HEK293 (cell line): ENCODE measurements at regions not wholly inside any gene's neighbourhood (a gene's known extent, or its start where the extent isn't known, plus 50 kb on each side); places are given as distances from the start of the nearest gene placed in this dataset.

ENCODE experiments used
- CTCF ChIA-PET: fragments of 350-600 bp; formaldehyde crosslinking; extraction: SDS; loops from one replicate; lab custom pipeline; 2021; ENCODE audit warnings: antibody characterized with exemption; lab: Yijun Ruan, JAX
- POLR2A ChIA-PET: fragments of 300-600 bp; formaldehyde crosslinking; extraction: SDS; loops from one replicate; lab custom pipeline; 2020; ENCODE audit warnings: antibody characterized with exemption, inconsistent platforms; lab: Yijun Ruan, JAX
- H3K27ac ChIP-seq: fragments of 200-500 bp; sonication (Bioruptor generic); 2 replicates; pipeline ENCODE4 v1.5.1; 2014; ENCODE audit warnings: low read depth, low read length, control low read depth, inconsistent platforms; ENCODE audit errors: extremely low read depth
- H3K36me3 ChIP-seq, 2 experiments: fragments of 200-500 bp in 1 of 2; sonication (Bioruptor generic) in 1 of 2; 1 replicate in 1 of 2; 2 replicates in 1 of 2; pipeline ENCODE4 v1.5.1; 2014 to 2017; ENCODE audit warnings: inconsistent platforms in 2 of 2, low read length in 2 of 2; ENCODE audit not compliant: control insufficient read depth in 2 of 2, insufficient read depth in 1 of 2
- H3K4me1 ChIP-seq: fragments of 200-500 bp; sonication (Bioruptor generic); 2 replicates; pipeline ENCODE4 v1.5.1; 2014; ENCODE audit warnings: mild to moderate bottlenecking, low read length, inconsistent platforms; ENCODE audit not compliant: control insufficient read depth, insufficient read depth
- H3K4me3 ChIP-seq: 2 replicates; pipeline ENCODE4 v1.5.1; 2011; ENCODE audit warnings: low read depth, mild to moderate bottlenecking, control low read depth, low read length, moderate library complexity
- H3K9me3 ChIP-seq: fragments of 200-500 bp; sonication (Bioruptor generic); 2 replicates; pipeline ENCODE4 v1.5.1; 2014; ENCODE audit warnings: low read depth, low read length, inconsistent platforms; ENCODE audit not compliant: control insufficient read depth, insufficient read depth
- AEBP2 ChIP-seq: fragments of 450-650 bp; formaldehyde crosslinking; IDR thresholded peaks from 2 replicates; pipeline ENCODE4 v1.5.1; 2016; ENCODE audit warnings: missing biosample characterization, missing genetic modification characterization, borderline replicate concordance
- BCL11A ChIP-seq: fragments of 450-650 bp; formaldehyde crosslinking; IDR thresholded peaks from 2 replicates; pipeline ENCODE4 v1.5.1; 2016; ENCODE audit warnings: low read depth, missing biosample characterization, missing genetic modification characterization
- FEZF1 ChIP-seq: fragments of 450-650 bp; formaldehyde crosslinking; IDR thresholded peaks from 2 replicates; pipeline ENCODE4 v1.5.1; 2016; ENCODE audit warnings: missing biosample characterization, missing genetic modification characterization
- GFI1B ChIP-seq: fragments of 450-650 bp; formaldehyde crosslinking; IDR thresholded peaks from 2 replicates; pipeline ENCODE4 v1.5.1; 2016; ENCODE audit warnings: missing biosample characterization, missing genetic modification characterization
- GLIS1 ChIP-seq: fragments of 450-650 bp; formaldehyde crosslinking; IDR thresholded peaks from 2 replicates; pipeline ENCODE4 v1.5.1; 2016; ENCODE audit warnings: missing biosample characterization, missing genetic modification characterization
- HOXA7 ChIP-seq: sonication (generic); formaldehyde crosslinking; IDR thresholded peaks from 2 replicates; pipeline ENCODE4 v1.8.1; 2022; ENCODE audit warnings: missing genetic modification reagents, borderline replicate concordance
- KLF1 ChIP-seq: fragments of 450-650 bp; formaldehyde crosslinking; IDR thresholded peaks from 2 replicates; pipeline ENCODE4 v1.5.1; 2016; ENCODE audit warnings: missing biosample characterization, missing genetic modification characterization
- KLF8 ChIP-seq: fragments of 450-650 bp; formaldehyde crosslinking; IDR thresholded peaks from 2 replicates; pipeline ENCODE4 v1.5.1; 2016; ENCODE audit warnings: missing biosample characterization, missing genetic modification characterization
- MYNN ChIP-seq: fragments of 450-650 bp; formaldehyde crosslinking; IDR thresholded peaks from 2 replicates; pipeline ENCODE4 v1.5.1; 2016; ENCODE audit warnings: missing biosample characterization, missing genetic modification characterization, borderline replicate concordance
- OSR2 ChIP-seq: fragments of 450-650 bp; formaldehyde crosslinking; IDR thresholded peaks from 2 replicates; pipeline ENCODE4 v1.5.1; 2016; ENCODE audit warnings: missing biosample characterization, missing genetic modification characterization
- PRDM6 ChIP-seq: fragments of 450-650 bp; formaldehyde crosslinking; IDR thresholded peaks from 2 replicates; pipeline ENCODE4 v1.5.1; 2017; ENCODE audit warnings: missing biosample characterization, missing genetic modification characterization
- SP7 ChIP-seq: fragments of 450-650 bp; formaldehyde crosslinking; IDR thresholded peaks from 2 replicates; pipeline ENCODE4 v1.5.1; 2016; ENCODE audit warnings: missing biosample characterization, missing genetic modification characterization
- YY1 ChIP-seq: fragments of 450-650 bp; formaldehyde crosslinking; IDR thresholded peaks from 2 replicates; pipeline ENCODE4 v1.5.1; 2018; ENCODE audit warnings: missing biosample characterization, missing genetic modification characterization
- ZBTB1 ChIP-seq: fragments of 450-650 bp; formaldehyde crosslinking; IDR thresholded peaks from 2 replicates; pipeline ENCODE4 v1.5.1; 2016; ENCODE audit warnings: missing biosample characterization, missing genetic modification characterization
- ZBTB6 ChIP-seq: fragments of 450-650 bp; formaldehyde crosslinking; IDR thresholded peaks from 2 replicates; pipeline ENCODE4 v1.5.1; 2017; ENCODE audit warnings: missing biosample characterization, missing genetic modification characterization
- ZBTB7A ChIP-seq: fragments of 450-650 bp; formaldehyde crosslinking; IDR thresholded peaks from 2 replicates; pipeline ENCODE4 v1.5.1; 2016; ENCODE audit warnings: low read depth, missing biosample characterization, missing genetic modification characterization
- ZFHX2 ChIP-seq: fragments of 450-650 bp; formaldehyde crosslinking; conservative IDR thresholded peaks from 2 replicates; pipeline ENCODE4 v1.5.1; 2016; ENCODE audit warnings: missing biosample characterization, missing genetic modification characterization
- ZNF146 ChIP-seq: fragments of 450-650 bp; formaldehyde crosslinking; IDR thresholded peaks from 2 replicates; pipeline ENCODE4 v1.5.1; 2016; ENCODE audit warnings: missing biosample characterization, missing genetic modification characterization
- ZNF211 ChIP-seq: fragments of 450-650 bp; formaldehyde crosslinking; IDR thresholded peaks from 2 replicates; pipeline ENCODE4 v1.5.1; 2016; ENCODE audit warnings: low read depth, missing biosample characterization, missing genetic modification characterization
- ZNF221 ChIP-seq: fragments of 450-650 bp; formaldehyde crosslinking; IDR thresholded peaks from 2 replicates; pipeline ENCODE4 v1.5.1; 2017; ENCODE audit warnings: missing biosample characterization, missing genetic modification characterization, borderline replicate concordance
- ZNF341 ChIP-seq: fragments of 450-650 bp; formaldehyde crosslinking; IDR thresholded peaks from 2 replicates; pipeline ENCODE4; 2016; ENCODE audit warnings: low read depth, missing biosample characterization, missing genetic modification characterization
- ZNF350 ChIP-seq: fragments of 450-650 bp; formaldehyde crosslinking; IDR thresholded peaks from 2 replicates; pipeline ENCODE4 v1.5.0; 2017; ENCODE audit warnings: missing biosample characterization, mild to moderate bottlenecking, missing genetic modification characterization
- ZNF416 ChIP-seq: fragments of 450-650 bp; formaldehyde crosslinking; IDR thresholded peaks from 2 replicates; pipeline ENCODE4 v1.5.1; 2016; ENCODE audit warnings: missing biosample characterization, missing genetic modification characterization
- ZNF501 ChIP-seq: fragments of 450-650 bp; formaldehyde crosslinking; IDR thresholded peaks from 2 replicates; pipeline ENCODE4 v1.5.1; 2016; ENCODE audit warnings: missing biosample characterization, missing genetic modification characterization
- ZNF580 ChIP-seq: fragments of 450-650 bp; formaldehyde crosslinking; IDR thresholded peaks from 2 replicates; pipeline ENCODE4 v1.5.1; 2016; ENCODE audit warnings: missing biosample characterization, missing genetic modification characterization
- ZNF677 ChIP-seq: fragments of 450-650 bp; IDR thresholded peaks from 2 replicates; pipeline ENCODE4 v1.5.0; 2018; ENCODE audit warnings: missing biosample characterization, mild to moderate bottlenecking, missing genetic modification characterization, moderate library complexity
- ZNF791 ChIP-seq: fragments of 450-650 bp; formaldehyde crosslinking; IDR thresholded peaks from 2 replicates; pipeline ENCODE4 v1.5.1; 2016; ENCODE audit warnings: missing biosample characterization, missing genetic modification characterization
- ZNF837 ChIP-seq: fragments of 450-650 bp; formaldehyde crosslinking; IDR thresholded peaks from 2 replicates; pipeline ENCODE4 v1.5.1; 2016; ENCODE audit warnings: missing biosample characterization, missing genetic modification characterization
- ZNF843 ChIP-seq: fragments of 450-650 bp; formaldehyde crosslinking; IDR thresholded peaks from 2 replicates; pipeline ENCODE4 v1.5.1; 2016; ENCODE audit warnings: missing biosample characterization, missing genetic modification characterization
- ZSCAN23 ChIP-seq: fragments of 450-650 bp; formaldehyde crosslinking; IDR thresholded peaks from 2 replicates; pipeline ENCODE4 v1.5.1; 2016; ENCODE audit warnings: missing biosample characterization, missing genetic modification characterization

GRCh38 chr7:113768387-113768786 is 150.4 kb downstream of the PPP1R3A start:
- Histone ChIP-seq H3K4me3 (no peak overlapping the region), H3K36me3 (no peaks in the 10 kb centered on the region), H3K4me1 (peaks cover 2% of the 10 kb centered on the region), H3K27ac (no peak overlapping the region), H3K9me3 (no peaks in the 10 kb centered on the region)
- ChIA-PET CTCF (no interaction called here), POLR2A (no interaction called here)
- TF ChIP-seq HOXA7 (CRISPR knock-in tag), result no peak

GRCh38 chr7:113764401-113765035 is 154.3 kb downstream of the PPP1R3A start:
- CTCF ChIA-PET, result no interaction called here
- TF ChIP-seq ZBTB1 (tag by site-specific recombination) (no peak), GFI1B (tag by site-specific recombination) (no peak), ZNF416 (tag by site-specific recombination) (no peak), ZFHX2 (tag by site-specific recombination) (no peak), ZNF350 (tag by site-specific recombination) (no peak), ZNF211 (tag by site-specific recombination) (no peak), AEBP2 (no peak), ZBTB6 (tag by site-specific recombination) (no peak), KLF1 (tag by site-specific recombination) (no peak), ZNF791 (tag by site-specific recombination) (no peak), ZNF341 (tag by site-specific recombination) (no peak), BCL11A (tag by site-specific recombination) (no peak)
- Histone ChIP-seq H3K4me3 (no peak overlapping the region), H3K9me3 (no peaks in the 10 kb centered on the region), H3K36me3 (no peaks in the 10 kb centered on the region), H3K4me1 (peaks cover 2% of the 10 kb centered on the region), H3K27ac (no peak overlapping the region)
- POLR2A ChIA-PET, result no interaction called here

GRCh38 chr7:113763226-113763625 is 155.6 kb downstream of the PPP1R3A start:
- Histone ChIP-seq H3K36me3 (no peaks in the 10 kb centered on the region), H3K27ac (no peak overlapping the region), H3K4me3 (no peak overlapping the region), H3K9me3 (no peaks in the 10 kb centered on the region), H3K4me1 (peaks cover 2% of the 10 kb centered on the region)
- CTCF ChIA-PET, result interaction anchor here (1.4 kb wide), 1 partner anchor 11 kb away, joined by 4 read pairs; no protein-coding TSS in a partner anchor
- POLR2A ChIA-PET, result no interaction called here
- TF ChIP-seq GLIS1 (tag by site-specific recombination) (0 out of 2 replicates have a peak, but pooled peaks have one; percentile 16), ZNF341 (tag by site-specific recombination) (no peak), ZNF221 (no peak), ZBTB7A (tag by site-specific recombination) (no peak), KLF8 (tag by site-specific recombination) (no peak), FEZF1 (tag by site-specific recombination) (peak; percentile 68), YY1 (no peak), ZNF677 (tag by site-specific recombination) (no peak), ZNF580 (tag by site-specific recombination) (0 out of 2 replicates have a peak, but pooled peaks have one; percentile 23), SP7 (tag by site-specific recombination) (no peak), ZNF843 (tag by site-specific recombination) (peak; percentile 59; the same call in 1 of the 2 replicates), ZNF501 (tag by site-specific recombination) (no peak), ZSCAN23 (tag by site-specific recombination) (no peak), ZNF146 (tag by site-specific recombination) (no peak), MYNN (tag by site-specific recombination) (no peak), OSR2 (tag by site-specific recombination) (peak; percentile 58), PRDM6 (peak; percentile 28; the same call in 1 of the 2 replicates), ZNF837 (no peak)
